ENCODE measurements at regions not wholly inside any gene's neighbourhood (a gene's known extent, or its start where the extent isn't known, plus 50 kb on each side); places are given as distances from the start of the nearest gene placed in this dataset.

GRCh38 chr6:159118924-159119323, 50.3 kb upstream of the FNDC1 start:
- Histone ChIP-seq H3K4me3 (ENCODE audit: low read depth in 1 of 2, low read length in 2 of 2) (no peak overlapping the region), H3K27me3 (ENCODE audit: control insufficient read depth in 1 of 2, insufficient read depth in 2 of 2, low read length in 2 of 2) (peaks cover 0 to 4% of the 10 kb centered on the region in 2 donors), H3K36me3 (ENCODE audit: control insufficient read depth in 1 of 2, insufficient read depth in 2 of 2, low read length in 2 of 2) (no peaks in the 10 kb centered on the region), H3K4me1 (ENCODE audit: control insufficient read depth in 1 of 2, insufficient read depth in 2 of 2, low read length in 2 of 2) (no peaks in the 10 kb centered on the region), H3K27ac (ENCODE audit: low read depth, low read length) (no peak overlapping the region), H3K9ac (ENCODE audit: low read depth in 1 of 2, low read length in 2 of 2) (no peak overlapping the region), H3K9me3 (ENCODE audit: control insufficient read depth in 1 of 2, low read length in 2 of 2) (no peaks in the 10 kb centered on the region)

- Histone ChIP-seq H3K4me3 (ENCODE audit: low read depth in 1 of 2, low read length in 2 of 2) (no peak overlapping the region), H3K27me3 (ENCODE audit: control insufficient read depth in 1 of 2, insufficient read depth in 2 of 2, low read length in 2 of 2) (no peaks in the 10 kb centered on the region), H3K27ac (ENCODE audit: low read depth, low read length) (no peak overlapping the region), H3K9ac (ENCODE audit: low read depth in 1 of 2, low read length in 2 of 2) (no peak overlapping the region), H3K36me3 (ENCODE audit: control insufficient read depth in 1 of 2, insufficient read depth in 2 of 2, low read length in 2 of 2) (no peaks in the 10 kb centered on the region), H3K9me3 (ENCODE audit: control insufficient read depth in 1 of 2, low read length in 2 of 2) (no peaks in the 10 kb centered on the region), H3K4me1 (ENCODE audit: control insufficient read depth in 1 of 2, insufficient read depth in 2 of 2, low read length in 2 of 2) (no peaks in the 10 kb centered on the region)
These were observed 51.6 kb upstream of the FNDC1 start for GRCh38 chr6:159117563-159117962.

- H3K36me3 ChIP-seq (ENCODE audit: control insufficient read depth in 1 of 2, insufficient read depth in 2 of 2, low read length in 2 of 2), result no peaks in the 10 kb centered on the region
- no peaks in the 10 kb centered on the region for H3K27me3 ChIP-seq (ENCODE audit: control insufficient read depth in 1 of 2, insufficient read depth in 2 of 2, low read length in 2 of 2)
- no peak overlapping the region for H3K9ac ChIP-seq (ENCODE audit: low read depth in 1 of 2, low read length in 2 of 2)
- H3K27ac ChIP-seq (ENCODE audit: low read depth, low read length), result no peak overlapping the region
- no peak overlapping the region for H3K4me3 ChIP-seq (ENCODE audit: low read depth in 1 of 2, low read length in 2 of 2)
- H3K4me1 ChIP-seq (ENCODE audit: control insufficient read depth in 1 of 2, insufficient read depth in 2 of 2, low read length in 2 of 2), result no peaks in the 10 kb centered on the region
- no peaks in the 10 kb centered on the region for H3K9me3 ChIP-seq (ENCODE audit: control insufficient read depth in 1 of 2, low read length in 2 of 2)
These were observed 52.2 kb upstream of the FNDC1 start for GRCh38 chr6:159117046-159117445.

- Histone ChIP-seq H3K4me1 (ENCODE audit: control insufficient read depth in 1 of 2, insufficient read depth in 2 of 2, low read length in 2 of 2) (no peaks in the 10 kb centered on the region), H3K36me3 (ENCODE audit: control insufficient read depth in 1 of 2, insufficient read depth in 2 of 2, low read length in 2 of 2) (no peaks in the 10 kb centered on the region), H3K27me3 (ENCODE audit: control insufficient read depth in 1 of 2, insufficient read depth in 2 of 2, low read length in 2 of 2) (no peaks in the 10 kb centered on the region), H3K4me3 (ENCODE audit: low read depth in 1 of 2, low read length in 2 of 2) (no peak overlapping the region), H3K27ac (ENCODE audit: low read depth, low read length) (no peak overlapping the region), H3K9ac (ENCODE audit: low read depth in 1 of 2, low read length in 2 of 2) (no peak overlapping the region), H3K9me3 (ENCODE audit: control insufficient read depth in 1 of 2, low read length in 2 of 2) (no peaks in the 10 kb centered on the region)
These were observed 52.9 kb upstream of the FNDC1 start for GRCh38 chr6:159116343-159116742.

GRCh38 chr6:159114569-159114968, 54.6 kb upstream of the FNDC1 start:
- no peak overlapping the region for H3K27ac ChIP-seq (ENCODE audit: low read depth, low read length)
- H3K9ac ChIP-seq (ENCODE audit: low read depth in 1 of 2, low read length in 2 of 2), result no peak overlapping the region

GRCh38 chr6:159113223-159113622, 56.0 kb upstream of the FNDC1 start:
- no peaks in the 10 kb centered on the region for H3K36me3 ChIP-seq (ENCODE audit: control insufficient read depth in 1 of 2, insufficient read depth in 2 of 2, low read length in 2 of 2)
- no peaks in the 10 kb centered on the region for H3K27me3 ChIP-seq (ENCODE audit: control insufficient read depth in 1 of 2, insufficient read depth in 2 of 2, low read length in 2 of 2)
- H3K9ac ChIP-seq (ENCODE audit: low read depth in 1 of 2, low read length in 2 of 2), result no peak overlapping the region
- H3K4me1 ChIP-seq (ENCODE audit: control insufficient read depth in 1 of 2, insufficient read depth in 2 of 2, low read length in 2 of 2), result peaks cover 4 to 6% of the 10 kb centered on the region in 2 donors
- no peaks in the 10 kb centered on the region for H3K9me3 ChIP-seq (ENCODE audit: control insufficient read depth in 1 of 2, low read length in 2 of 2)
- no peak overlapping the region for H3K4me3 ChIP-seq (ENCODE audit: low read depth in 1 of 2, low read length in 2 of 2)
- H3K27ac ChIP-seq (ENCODE audit: low read depth, low read length), result no peak overlapping the region

More at GRCh38 chr6:159114569-159114968, 54.6 kb upstream of the FNDC1 start:
- Histone ChIP-seq H3K4me3 (ENCODE audit: low read depth in 1 of 2, low read length in 2 of 2) (no peak overlapping the region), H3K4me1 (ENCODE audit: control insufficient read depth in 1 of 2, insufficient read depth in 2 of 2, low read length in 2 of 2) (peaks cover 2 to 3% of the 10 kb centered on the region in 2 donors), H3K27me3 (ENCODE audit: control insufficient read depth in 1 of 2, insufficient read depth in 2 of 2, low read length in 2 of 2) (no peaks in the 10 kb centered on the region), H3K36me3 (ENCODE audit: control insufficient read depth in 1 of 2, insufficient read depth in 2 of 2, low read length in 2 of 2) (no peaks in the 10 kb centered on the region), H3K9me3 (ENCODE audit: control insufficient read depth in 1 of 2, low read length in 2 of 2) (no peaks in the 10 kb centered on the region)

GRCh38 chr6:159112714-159113113, 56.5 kb upstream of the FNDC1 start:
- Histone ChIP-seq H3K9ac (ENCODE audit: low read depth in 1 of 2, low read length in 2 of 2) (no peak overlapping the region), H3K9me3 (ENCODE audit: control insufficient read depth in 1 of 2, low read length in 2 of 2) (no peaks in the 10 kb centered on the region), H3K4me3 (ENCODE audit: low read depth in 1 of 2, low read length in 2 of 2) (no peak overlapping the region), H3K27ac (ENCODE audit: low read depth, low read length) (no peak overlapping the region), H3K4me1 (ENCODE audit: control insufficient read depth in 1 of 2, insufficient read depth in 2 of 2, low read length in 2 of 2) (peaks cover 6 to 8% of the 10 kb centered on the region in 2 donors), H3K27me3 (ENCODE audit: control insufficient read depth in 1 of 2, insufficient read depth in 2 of 2, low read length in 2 of 2) (no peaks in the 10 kb centered on the region), H3K36me3 (ENCODE audit: control insufficient read depth in 1 of 2, insufficient read depth in 2 of 2, low read length in 2 of 2) (no peaks in the 10 kb centered on the region)

- peaks cover 14 to 17% of the 10 kb centered on the region in 2 donors for H3K4me1 ChIP-seq (ENCODE audit: control insufficient read depth in 1 of 2, insufficient read depth in 2 of 2, low read length in 2 of 2)
- H3K36me3 ChIP-seq (ENCODE audit: control insufficient read depth in 1 of 2, insufficient read depth in 2 of 2, low read length in 2 of 2), result no peaks in the 10 kb centered on the region
These were observed 58.5 kb upstream of the FNDC1 start for GRCh38 chr6:159110748-159111147.

GRCh38 chr6:159110013-159110412, 59.2 kb upstream of the FNDC1 start:
- H3K36me3 ChIP-seq (ENCODE audit: control insufficient read depth in 1 of 2, insufficient read depth in 2 of 2, low read length in 2 of 2), result no peaks in the 10 kb centered on the region
- H3K4me3 ChIP-seq (ENCODE audit: low read depth in 1 of 2, low read length in 2 of 2), result no peak overlapping the region
- peaks cover 14 to 17% of the 10 kb centered on the region in 2 donors for H3K4me1 ChIP-seq (ENCODE audit: control insufficient read depth in 1 of 2, insufficient read depth in 2 of 2, low read length in 2 of 2)
- H3K27ac ChIP-seq (ENCODE audit: low read depth, low read length), result no peak overlapping the region
- no peak overlapping the region for H3K9ac ChIP-seq (ENCODE audit: low read depth in 1 of 2, low read length in 2 of 2)
- no peaks in the 10 kb centered on the region for H3K27me3 ChIP-seq (ENCODE audit: control insufficient read depth in 1 of 2, insufficient read depth in 2 of 2, low read length in 2 of 2)
- H3K9me3 ChIP-seq (ENCODE audit: control insufficient read depth in 1 of 2, low read length in 2 of 2), result no peaks in the 10 kb centered on the region

More at GRCh38 chr6:159110748-159111147, 58.5 kb upstream of the FNDC1 start:
- Histone ChIP-seq H3K9ac (ENCODE audit: low read depth in 1 of 2, low read length in 2 of 2) (no peak overlapping the region), H3K4me3 (ENCODE audit: low read depth in 1 of 2, low read length in 2 of 2) (no peak overlapping the region), H3K27me3 (ENCODE audit: control insufficient read depth in 1 of 2, insufficient read depth in 2 of 2, low read length in 2 of 2) (no peaks in the 10 kb centered on the region), H3K27ac (ENCODE audit: low read depth, low read length) (no peak overlapping the region), H3K9me3 (ENCODE audit: control insufficient read depth in 1 of 2, low read length in 2 of 2) (no peaks in the 10 kb centered on the region)

GRCh38 chr6:159109391-159109790, 59.8 kb upstream of the FNDC1 start:
- H3K4me1 ChIP-seq (ENCODE audit: control insufficient read depth in 1 of 2, insufficient read depth in 2 of 2, low read length in 2 of 2), result peaks cover 15 to 17% of the 10 kb centered on the region in 2 donors
- H3K9me3 ChIP-seq (ENCODE audit: control insufficient read depth in 1 of 2, low read length in 2 of 2), result no peaks in the 10 kb centered on the region
- no peak overlapping the region for H3K27ac ChIP-seq (ENCODE audit: low read depth, low read length)
- H3K27me3 ChIP-seq (ENCODE audit: control insufficient read depth in 1 of 2, insufficient read depth in 2 of 2, low read length in 2 of 2), result no peaks in the 10 kb centered on the region
- H3K36me3 ChIP-seq (ENCODE audit: control insufficient read depth in 1 of 2, insufficient read depth in 2 of 2, low read length in 2 of 2), result no peaks in the 10 kb centered on the region
- no peak overlapping the region for H3K4me3 ChIP-seq (ENCODE audit: low read depth in 1 of 2, low read length in 2 of 2)
- no peak overlapping the region for H3K9ac ChIP-seq (ENCODE audit: low read depth in 1 of 2, low read length in 2 of 2)

GRCh38 chr6:159108426-159108985, 60.7 kb upstream of the FNDC1 start:
- no peaks in the 10 kb centered on the region for H3K36me3 ChIP-seq (ENCODE audit: control insufficient read depth in 1 of 2, insufficient read depth in 2 of 2, low read length in 2 of 2)
- no peaks in the 10 kb centered on the region for H3K27me3 ChIP-seq (ENCODE audit: control insufficient read depth in 1 of 2, insufficient read depth in 2 of 2, low read length in 2 of 2)
- H3K9ac ChIP-seq (ENCODE audit: low read depth in 1 of 2, low read length in 2 of 2), result no peak overlapping the region
- peaks cover 17 to 21% of the 10 kb centered on the region in 2 donors for H3K4me1 ChIP-seq (ENCODE audit: control insufficient read depth in 1 of 2, insufficient read depth in 2 of 2, low read length in 2 of 2)
- H3K9me3 ChIP-seq (ENCODE audit: control insufficient read depth in 1 of 2, low read length in 2 of 2), result no peaks in the 10 kb centered on the region
- no peak overlapping the region for H3K27ac ChIP-seq (ENCODE audit: low read depth, low read length)
- no peak overlapping the region for H3K4me3 ChIP-seq (ENCODE audit: low read depth in 1 of 2, low read length in 2 of 2)

Measured in duodenal mucosa (tissue), 2 donors.